Fibroblast of villous mesenchyme (primary cell): ENCODE measurements at regions not wholly inside any gene's neighbourhood (a gene's known extent, or its start where the extent isn't known, plus 50 kb on each side); places are given as distances from the start of the nearest gene placed in this dataset.
"Not testable (repeated sequence)": the region's sequence is repeated elsewhere in the genome, so short reads cannot be mapped to it uniquely, and the experiment has no call there.

Experiments
- DNase-seq: peaks from one replicate; pipeline ENCODE4 v3.0.0-alpha.2; 2010; ENCODE audit warnings: low read depth
- H3K4me3 ChIP-seq: 2 replicates; pipeline ENCODE4 v1.5.1; 2011; ENCODE audit warnings: low read depth, mild to moderate bottlenecking, low read length
- TF ChIP-seq, protein P1 (sequence below): IDR thresholded peaks from 2 replicates; pipeline ENCODE4 v1.5.1; 2012; ENCODE audit warnings: low read depth, mild to moderate bottlenecking, low read length; ENCODE audit not compliant: insufficient read depth

DNA sequence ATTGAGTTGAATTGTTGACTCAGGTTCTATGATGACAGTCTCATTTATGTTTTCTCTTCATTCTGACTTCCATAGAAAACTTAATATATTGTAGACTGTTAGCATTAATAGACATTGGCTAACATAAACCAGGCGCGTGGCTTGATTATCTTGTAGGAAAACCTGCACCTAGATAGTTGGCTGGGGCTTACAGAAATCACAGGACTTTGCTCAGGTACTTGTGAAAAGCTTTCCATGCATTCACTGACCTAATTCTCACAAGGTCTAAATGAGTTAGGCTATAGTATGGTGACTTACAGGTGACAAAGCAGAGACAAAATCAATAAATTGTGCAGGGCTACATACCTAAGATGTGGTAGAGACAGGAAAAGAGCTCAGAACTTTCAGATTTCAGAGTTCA lies 212.8 kb downstream of the GPAT3 start:
- TF ChIP-seq, protein P1, sequence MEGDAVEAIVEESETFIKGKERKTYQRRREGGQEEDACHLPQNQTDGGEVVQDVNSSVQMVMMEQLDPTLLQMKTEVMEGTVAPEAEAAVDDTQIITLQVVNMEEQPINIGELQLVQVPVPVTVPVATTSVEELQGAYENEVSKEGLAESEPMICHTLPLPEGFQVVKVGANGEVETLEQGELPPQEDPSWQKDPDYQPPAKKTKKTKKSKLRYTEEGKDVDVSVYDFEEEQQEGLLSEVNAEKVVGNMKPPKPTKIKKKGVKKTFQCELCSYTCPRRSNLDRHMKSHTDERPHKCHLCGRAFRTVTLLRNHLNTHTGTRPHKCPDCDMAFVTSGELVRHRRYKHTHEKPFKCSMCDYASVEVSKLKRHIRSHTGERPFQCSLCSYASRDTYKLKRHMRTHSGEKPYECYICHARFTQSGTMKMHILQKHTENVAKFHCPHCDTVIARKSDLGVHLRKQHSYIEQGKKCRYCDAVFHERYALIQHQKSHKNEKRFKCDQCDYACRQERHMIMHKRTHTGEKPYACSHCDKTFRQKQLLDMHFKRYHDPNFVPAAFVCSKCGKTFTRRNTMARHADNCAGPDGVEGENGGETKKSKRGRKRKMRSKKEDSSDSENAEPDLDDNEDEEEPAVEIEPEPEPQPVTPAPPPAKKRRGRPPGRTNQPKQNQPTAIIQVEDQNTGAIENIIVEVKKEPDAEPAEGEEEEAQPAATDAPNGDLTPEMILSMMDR = no peak
- H3K4me3 ChIP-seq = no peak overlapping the region
- no peak for DNase-seq

DNA sequence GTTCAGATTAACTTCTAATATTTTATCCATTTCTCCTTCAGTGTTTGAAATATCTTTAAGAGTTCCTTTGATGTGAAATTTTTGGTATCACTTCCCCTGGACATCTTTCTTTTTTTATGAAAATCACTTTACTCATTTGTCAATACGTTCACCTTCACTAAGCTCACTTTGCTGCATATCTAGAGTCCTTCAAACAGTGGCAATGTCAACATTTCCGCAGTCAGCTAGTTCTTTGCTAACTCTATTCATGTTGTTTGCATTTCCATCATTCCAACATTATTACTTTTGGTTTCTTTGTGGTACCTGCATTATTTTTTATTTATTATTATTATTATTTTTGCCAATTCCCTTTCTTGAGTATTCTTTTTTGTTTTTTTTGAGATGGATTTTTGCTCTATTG lies 203.0 kb downstream of the GPAT3 start:
- DNase-seq = no peak
- TF ChIP-seq, protein P1 = no peak
- no peak overlapping the region for H3K4me3 ChIP-seq

DNA sequence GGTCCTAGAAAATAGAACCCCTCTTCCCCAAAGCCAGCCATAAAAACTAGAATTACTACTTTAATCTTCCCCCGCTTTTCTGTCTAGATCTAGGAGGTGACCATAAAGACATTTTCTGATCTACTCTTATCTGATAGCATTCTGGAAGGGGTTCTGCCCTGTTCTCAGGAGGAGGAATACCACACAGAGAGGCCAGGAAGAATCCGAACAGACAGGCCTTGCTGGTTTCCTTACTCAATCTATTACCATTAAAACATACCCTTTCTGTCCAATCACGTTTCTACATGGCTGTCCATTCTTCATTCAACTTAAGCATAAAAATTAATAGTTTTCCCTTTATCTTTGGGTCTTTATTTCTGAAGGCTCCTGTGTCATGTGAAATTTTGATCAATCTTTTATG lies 198.7 kb downstream of the GPAT3 start:
- H3K4me3 ChIP-seq = no peak overlapping the region
- no peak for DNase-seq
- TF ChIP-seq, protein P1 = no peak

DNA sequence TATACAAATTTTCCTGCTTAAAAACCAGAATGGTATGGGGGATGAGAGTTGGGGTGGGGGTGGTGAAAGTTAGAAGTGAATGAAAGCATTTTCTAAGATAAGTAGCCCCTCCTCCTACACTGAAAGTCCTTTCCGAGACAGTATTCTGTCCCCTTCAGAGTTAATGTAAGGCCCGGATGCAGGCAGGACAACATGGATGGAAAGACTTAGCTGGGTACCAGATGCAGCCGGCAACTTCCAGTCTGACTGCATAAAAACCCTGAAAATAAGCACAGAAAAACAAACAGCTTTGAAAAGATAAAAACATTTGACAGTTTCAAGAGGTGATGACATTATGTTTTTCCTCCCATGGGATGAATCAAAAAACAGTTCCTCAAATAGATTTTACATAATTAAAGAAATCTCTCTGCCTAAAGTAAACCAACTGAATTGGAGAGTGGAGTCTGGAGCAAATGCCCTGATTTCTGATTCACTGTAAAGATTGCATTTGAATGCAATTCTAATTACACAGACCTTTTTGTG lies 196.3 kb downstream of the GPAT3 start:
- TF ChIP-seq, protein P1 = no peak
- DNase-seq = no peak
- H3K4me3 ChIP-seq = no peak overlapping the region

DNA sequence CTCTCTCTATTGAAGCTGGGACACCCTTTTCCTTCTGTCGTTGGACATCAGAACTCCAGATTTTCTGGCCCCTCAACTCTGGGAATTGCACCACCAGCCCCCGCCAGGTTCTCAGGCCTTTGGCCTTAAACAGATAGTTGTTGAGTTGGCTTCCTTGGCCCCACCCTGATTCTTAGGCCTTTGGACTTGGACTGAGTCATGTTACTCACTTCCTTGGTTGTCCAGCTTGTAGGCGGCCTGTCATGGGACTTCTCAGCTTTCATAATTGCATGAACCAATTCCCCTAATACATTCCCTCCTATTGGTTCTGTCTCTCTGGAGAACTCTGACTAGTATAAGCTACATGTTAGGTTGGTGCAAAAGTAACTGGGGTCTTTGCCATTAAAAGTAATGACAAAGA lies 195.7 kb downstream of the GPAT3 start:
- TF ChIP-seq, protein P1 = no peak
- no peak for DNase-seq
- H3K4me3 ChIP-seq = no peak overlapping the region

DNA sequence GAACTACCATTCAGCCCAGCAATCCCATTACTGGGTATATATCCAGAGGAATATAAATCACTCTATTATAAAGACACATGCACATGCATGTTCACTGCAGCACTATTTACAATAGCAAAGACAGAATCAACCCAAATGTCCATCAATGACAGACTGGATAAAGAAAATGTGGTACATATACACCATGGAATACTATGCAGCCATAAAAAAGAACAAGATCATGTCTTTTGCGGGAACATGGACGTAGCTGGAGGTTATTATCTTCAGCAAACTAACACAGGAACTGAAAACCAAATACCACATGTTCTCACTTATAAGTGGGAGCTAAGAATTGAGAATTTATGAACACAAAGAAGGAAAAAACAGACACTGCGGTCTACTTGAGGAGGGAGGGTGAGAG lies 195.1 kb downstream of the GPAT3 start:
- DNase-seq, H3K4me3 ChIP-seq: not testable (repeated sequence)

DNA sequence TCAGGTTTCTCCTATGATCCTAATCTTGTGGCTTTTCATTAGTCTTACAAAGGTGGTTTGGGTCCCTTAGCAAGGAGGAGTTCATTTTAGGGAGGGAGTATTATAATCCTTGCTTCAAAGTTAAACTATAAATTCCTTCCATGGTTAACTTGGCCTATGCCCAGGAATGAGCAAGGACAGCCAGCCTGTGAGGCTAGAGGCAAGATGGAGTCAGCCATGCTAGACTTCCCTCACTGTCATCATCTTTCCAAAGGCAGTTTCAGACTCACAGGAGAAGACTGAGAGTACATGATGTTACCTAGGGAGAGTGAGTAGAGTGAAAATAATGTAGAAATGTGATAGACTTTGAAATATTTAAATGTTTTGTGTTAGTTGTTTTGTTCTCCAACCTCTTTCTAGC lies 192.3 kb downstream of the GPAT3 start:
- no peak overlapping the region for H3K4me3 ChIP-seq
- TF ChIP-seq, protein P1 = no peak
- no peak for DNase-seq
